ENCODE measurements at regions not wholly inside any gene's neighbourhood (a gene's known extent, or its start where the extent isn't known, plus 50 kb on each side); places are given as distances from the start of the nearest gene placed in this dataset.

- TF ChIP-seq POLR2A (IDR thresholded peaks at IDR 0.05; ENCODE audit: borderline replicate concordance, extremely low read depth, insufficient read depth, insufficient read length) (no peak), POLR2AphosphoS5 (IDR thresholded peaks at IDR 0.05; ENCODE audit: low read depth, low read length) (no peak), CTCF (IDR thresholded peaks at IDR 0.05 in 2 of 3, conservative IDR thresholded peaks at IDR 0.05 in 1 of 3; ENCODE audit: borderline replicate concordance in 1 of 3, insufficient read depth in 1 of 3, low read depth in 2 of 3, low read length in 2 of 3) (no peak), MAX (IDR thresholded peaks at IDR 0.05) (no peak), EZH2phosphoT487 (IDR thresholded peaks at IDR 0.05; ENCODE audit: borderline replicate concordance) (no peak), YY1 (IDR thresholded peaks at IDR 0.05; ENCODE audit: extremely low read depth, insufficient replicate concordance, low read depth, low read length) (no peak), SP1 (IDR thresholded peaks at IDR 0.05; ENCODE audit: low read depth) (no peak), ZBTB33 (IDR thresholded peaks at IDR 0.05; ENCODE audit: extremely low read depth, insufficient replicate concordance, low read length) (no peak), EZH2 (IDR thresholded peaks at IDR 0.05) (no peak), CEBPB (IDR thresholded peaks at IDR 0.05; ENCODE audit: low read depth) (no peak), REST (IDR thresholded peaks at IDR 0.05; ENCODE audit: low read depth) (no peak)
Measured at GRCh38 chr12:118822512-118822911, 158.8 kb upstream of the SRRM4 start.

All from HCT116 (cell line).